PC-9 (cell line): ENCODE measurements at regions not wholly inside any gene's neighbourhood (a gene's known extent, or its start where the extent isn't known, plus 50 kb on each side); places are given as distances from the start of the nearest gene placed in this dataset.

Experiments used
- BruUV-seq: library from RNA; stranded (reverse); fragments of 400-500 nt; replicated peaks from 2 replicates; lab custom pipeline; 2021; lab: Mats Ljungman, UMichigan
- CTCF ChIA-PET: fragments of 300-600 bp; sonication (Branson Sonifier 250); formaldehyde crosslinking; loops from one replicate; lab custom pipeline; 2022; ENCODE audit warnings: antibody characterized with exemption; lab: Charles Lee
- POLR2A ChIA-PET: fragments of 300-600 bp; sonication (Branson Sonifier 250); formaldehyde crosslinking; loops from one replicate; lab custom pipeline; 2022; ENCODE audit warnings: antibody characterized with exemption; ENCODE audit not compliant: unreplicated experiment; lab: Charles Lee
- DNase-seq, 2 experiments: peaks; one replicate each; pipeline versions ENCODE4 v3.0.0 to v3.0.0-alpha.2; 2015 to 2022; ENCODE audit warnings: mixed read lengths in 1 of 2
- H2AFZ ChIP-seq: fragments of 200-600 bp; sonication (generic); 2 replicates; pipeline ENCODE4 v1.8.1; 2017; ENCODE audit warnings: antibody characterized with exemption
- H3F3A ChIP-seq: fragments of 200-600 bp; sonication (generic); 2 replicates; pipeline ENCODE4 v1.8.1; 2017; ENCODE audit warnings: antibody characterized with exemption, mild to moderate bottlenecking, low read depth; ENCODE audit not compliant: insufficient read depth
- H3K27ac ChIP-seq: fragments of 200-600 bp; sonication (generic); 2 replicates; pipeline ENCODE4 v1.6.1; 2016; ENCODE audit warnings: mixed run types
- H3K27me3 ChIP-seq: fragments of 200-600 bp; sonication (generic); 2 replicates; pipeline ENCODE4 v1.6.1; 2016; ENCODE audit warnings: low read depth, mixed run types; ENCODE audit not compliant: insufficient read depth
- H3K36me3 ChIP-seq: fragments of 200-600 bp; sonication (generic); 2 replicates; pipeline ENCODE4 v1.6.1; 2016; ENCODE audit warnings: low read depth, mixed run types
- H3K4me1 ChIP-seq: fragments of 200-600 bp; sonication (generic); replicated peaks from 2 replicates; pipeline ENCODE4 v1.6.1; 2016; ENCODE audit warnings: mixed run types; ENCODE audit not compliant: insufficient read depth
- H3K4me2 ChIP-seq: fragments of 200-600 bp; sonication (generic); 2 replicates; pipeline ENCODE4 v1.6.1; 2017; ENCODE audit warnings: mixed run types
- H3K4me3 ChIP-seq: fragments of 200-600 bp; sonication (generic); 2 replicates; pipeline ENCODE4 v1.6.1; 2016; ENCODE audit warnings: mixed run types
- H3K79me2 ChIP-seq: fragments of 200-600 bp; sonication (generic); 2 replicates; pipeline ENCODE4 v1.6.1; 2017; ENCODE audit warnings: low read depth, mixed run types
- H3K9me2 ChIP-seq: fragments of 200-600 bp; sonication (generic); 2 replicates; pipeline ENCODE4 v1.8.1; 2017; ENCODE audit warnings: mild to moderate bottlenecking; ENCODE audit not compliant: insufficient read depth
- H3K9me3 ChIP-seq: fragments of 200-600 bp; sonication (generic); 2 replicates; pipeline ENCODE4 v1.8.1; 2016; ENCODE audit warnings: low read depth; ENCODE audit not compliant: insufficient read depth
- H4K20me1 ChIP-seq: fragments of 200-600 bp; sonication (generic); 2 replicates; pipeline ENCODE4 v1.8.1; 2017; ENCODE audit not compliant: insufficient read depth
- EZH2 ChIP-seq: fragments of 200-600 bp; sonication (generic); IDR thresholded peaks from 2 replicates; pipeline ENCODE4 v1.8.0; 2017; ENCODE audit warnings: antibody characterized with exemption, low read depth
- intact Hi-C: fragments of 100-400 bp; cut with micrococcal nuclease; formaldehyde crosslinking; loops from one replicate; pipeline ENCODE4 v1.10.0; 2022; ENCODE audit not compliant: unreplicated experiment
- TF ChIP-seq, protein P1 (sequence below): fragments of 200-600 bp; sonication (generic); conservative IDR thresholded peaks from 2 replicates; pipeline ENCODE4 v1.6.1; 2017; ENCODE audit warnings: mixed run types, antibody characterized with exemption, mild to moderate bottlenecking, moderate library complexity

DNA sequence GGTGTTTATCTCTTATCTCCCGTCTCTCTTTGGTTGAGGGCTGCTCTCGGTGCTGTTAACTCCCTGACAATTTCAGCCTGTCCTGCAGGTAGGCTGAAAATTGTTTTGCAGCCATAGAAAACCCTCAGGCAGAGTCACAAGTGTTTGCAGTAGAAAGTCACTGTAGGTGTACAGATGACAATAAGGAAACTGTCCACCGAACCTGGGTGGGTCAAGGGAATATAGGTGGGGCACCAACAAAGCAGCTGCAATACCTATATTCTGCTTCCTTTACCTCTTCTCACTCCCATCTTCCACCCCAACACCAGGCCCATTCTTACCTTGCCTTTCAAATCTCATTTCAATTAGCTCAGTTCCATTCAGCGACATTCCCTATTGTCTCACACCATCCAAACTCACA, 381.8 kb downstream of the PPP1R2C start:
- Histone ChIP-seq H4K20me1 (no peaks in the 10 kb centered on the region), H2AFZ (no peak overlapping the region), H3K27me3 (no peaks in the 10 kb centered on the region), H3K9me3 (no peaks in the 10 kb centered on the region), H3K9me2 (no peaks in the 10 kb centered on the region), H3K79me2 (no peaks in the 10 kb centered on the region), H3F3A (no peaks in the 10 kb centered on the region), H3K4me2 (no peak overlapping the region), H3K27ac (no peak overlapping the region), H3K4me3 (no peak overlapping the region), H3K4me1 (no peaks in the 10 kb centered on the region), H3K36me3 (no peaks in the 10 kb centered on the region)
- ChIA-PET CTCF (no interaction called here), POLR2A (no interaction called here)
- BruUV-seq = no TSS peak
- no peak for DNase-seq
- intact Hi-C loops = no loop called here
- TF ChIP-seq EZH2 = no peak
- TF ChIP-seq, protein P1, sequence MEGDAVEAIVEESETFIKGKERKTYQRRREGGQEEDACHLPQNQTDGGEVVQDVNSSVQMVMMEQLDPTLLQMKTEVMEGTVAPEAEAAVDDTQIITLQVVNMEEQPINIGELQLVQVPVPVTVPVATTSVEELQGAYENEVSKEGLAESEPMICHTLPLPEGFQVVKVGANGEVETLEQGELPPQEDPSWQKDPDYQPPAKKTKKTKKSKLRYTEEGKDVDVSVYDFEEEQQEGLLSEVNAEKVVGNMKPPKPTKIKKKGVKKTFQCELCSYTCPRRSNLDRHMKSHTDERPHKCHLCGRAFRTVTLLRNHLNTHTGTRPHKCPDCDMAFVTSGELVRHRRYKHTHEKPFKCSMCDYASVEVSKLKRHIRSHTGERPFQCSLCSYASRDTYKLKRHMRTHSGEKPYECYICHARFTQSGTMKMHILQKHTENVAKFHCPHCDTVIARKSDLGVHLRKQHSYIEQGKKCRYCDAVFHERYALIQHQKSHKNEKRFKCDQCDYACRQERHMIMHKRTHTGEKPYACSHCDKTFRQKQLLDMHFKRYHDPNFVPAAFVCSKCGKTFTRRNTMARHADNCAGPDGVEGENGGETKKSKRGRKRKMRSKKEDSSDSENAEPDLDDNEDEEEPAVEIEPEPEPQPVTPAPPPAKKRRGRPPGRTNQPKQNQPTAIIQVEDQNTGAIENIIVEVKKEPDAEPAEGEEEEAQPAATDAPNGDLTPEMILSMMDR = no peak

- BruUV-seq = no TSS peak
- Histone ChIP-seq H3K27me3 (no peaks in the 10 kb centered on the region), H3K4me2 (no peak overlapping the region), H3F3A (no peaks in the 10 kb centered on the region), H3K9me3 (no peaks in the 10 kb centered on the region), H3K4me3 (no peak overlapping the region), H2AFZ (no peak overlapping the region), H3K9me2 (no peaks in the 10 kb centered on the region), H4K20me1 (no peaks in the 10 kb centered on the region), H3K4me1 (no peaks in the 10 kb centered on the region), H3K27ac (no peak overlapping the region), H3K79me2 (no peaks in the 10 kb centered on the region), H3K36me3 (no peaks in the 10 kb centered on the region)
- DNase-seq = no peak
- intact Hi-C loops = no loop called here
- no peak for TF ChIP-seq EZH2
- TF ChIP-seq, protein P1 = no peak
- CTCF ChIA-PET = no interaction called here
- POLR2A ChIA-PET = no interaction called here
Observed at GRCh38 chrX:42392846-42393245, 385.1 kb downstream of the PPP1R2C start.

- Histone ChIP-seq H3K27ac (no peak overlapping the region), H3K27me3 (no peaks in the 10 kb centered on the region), H2AFZ (no peak overlapping the region), H3K36me3 (no peaks in the 10 kb centered on the region), H3K9me3 (no peaks in the 10 kb centered on the region), H4K20me1 (no peaks in the 10 kb centered on the region), H3F3A (no peaks in the 10 kb centered on the region), H3K9me2 (no peaks in the 10 kb centered on the region), H3K79me2 (no peaks in the 10 kb centered on the region), H3K4me2 (no peak overlapping the region), H3K4me1 (no peaks in the 10 kb centered on the region), H3K4me3 (no peak overlapping the region)
- TF ChIP-seq, protein P1 = no peak
- no peak for TF ChIP-seq EZH2
- intact Hi-C loops = no loop called here
- DNase-seq = no peak
- no TSS peak for BruUV-seq
- POLR2A ChIA-PET = no interaction called here
- CTCF ChIA-PET = no interaction called here
Observed at GRCh38 chrX:42386681-42387080, 391.3 kb downstream of the PPP1R2C start.
